GM18861 (cell line): ENCODE measurements at regions not wholly inside any gene's neighbourhood (a gene's known extent, or its start where the extent isn't known, plus 50 kb on each side); places are given as distances from the start of the nearest gene placed in this dataset.

Source experiments
- ATAC-seq: cut with Tn5 transposase; IDR thresholded peaks from one replicate; pipeline ENCODE4 v1.9.1; 2021; ENCODE audit not compliant: unreplicated experiment

GRCh38 chr14:101495284-101495683 lies 66.0 kb upstream of the DIO3 start:
- ATAC-seq, result no peak

- no peak for ATAC-seq
Measured at GRCh38 chr14:101495827-101496775, 65.2 kb upstream of the DIO3 start.

GRCh38 chr14:101496776-101497683 lies 64.3 kb upstream of the DIO3 start:
- no peak for ATAC-seq

- ATAC-seq, result no peak
Measured at GRCh38 chr14:101497684-101498525, 63.4 kb upstream of the DIO3 start.

- ATAC-seq, result no peak
Measured at GRCh38 chr14:101498526-101498860, 62.8 kb upstream of the DIO3 start.

GRCh38 chr14:101499080-101499479 lies 62.2 kb upstream of the DIO3 start:
- ATAC-seq, result no peak

- ATAC-seq, result no peak
Measured at GRCh38 chr14:101499513-101499912, 61.8 kb upstream of the DIO3 start.

- no peak for ATAC-seq
Measured at GRCh38 chr14:101500061-101500460, 61.2 kb upstream of the DIO3 start.

- no peak for ATAC-seq
Measured at GRCh38 chr14:101500681-101501080, 60.6 kb upstream of the DIO3 start.

GRCh38 chr14:101501341-101501740 lies 60.0 kb upstream of the DIO3 start:
- ATAC-seq, result no peak

- ATAC-seq, result no peak
Measured at GRCh38 chr14:101501858-101502615, 59.3 kb upstream of the DIO3 start.

- no peak for ATAC-seq
Measured at GRCh38 chr14:101502761-101503392, 58.4 kb upstream of the DIO3 start.

- no peak for ATAC-seq
Measured at GRCh38 chr14:101503431-101504095, 57.7 kb upstream of the DIO3 start.

- no peak for ATAC-seq
Measured at GRCh38 chr14:101504096-101504948, 57.0 kb upstream of the DIO3 start.

- ATAC-seq, result no peak
Measured at GRCh38 chr14:101505236-101505970, 55.9 kb upstream of the DIO3 start.

- ATAC-seq, result no peak
Measured at GRCh38 chr14:101506211-101506925, 54.9 kb upstream of the DIO3 start.
